H9 (cell line): ENCODE measurements at regions not wholly inside any gene's neighbourhood (a gene's known extent, or its start where the extent isn't known, plus 50 kb on each side); places are given as distances from the start of the nearest gene placed in this dataset.

Experiments used
- DNase-seq: peaks from one replicate; pipeline ENCODE4 v3.0.0-alpha.2; 2017
- H2AFZ ChIP-seq: one replicate; pipeline ENCODE4 v1.6.1; 2013; ENCODE audit warnings: mild to moderate bottlenecking, low read length, control low read depth, moderate library complexity
- H2AK5ac ChIP-seq: 2 replicates; pipeline ENCODE4 v1.6.1; 2013; ENCODE audit warnings: low read length, control low read depth, mixed read lengths; ENCODE audit not compliant: insufficient read length
- H2BK120ac ChIP-seq: one replicate; pipeline ENCODE4 v1.6.1; 2013; ENCODE audit warnings: low read depth, mild to moderate bottlenecking, low read length, control low read depth, inconsistent platforms; ENCODE audit not compliant: poor library complexity, severe bottlenecking
- H2BK12ac ChIP-seq: 2 replicates; pipeline ENCODE4 v1.6.1; 2013; ENCODE audit warnings: low read length, control low read depth, mixed read lengths, low read depth; ENCODE audit not compliant: insufficient read length
- H2BK15ac ChIP-seq: 2 replicates; pipeline ENCODE4 v1.6.1; 2013; ENCODE audit warnings: low read depth, low read length, control low read depth
- H2BK20ac ChIP-seq: one replicate; pipeline ENCODE4 v1.6.1; 2013; ENCODE audit warnings: low read depth, mild to moderate bottlenecking, low read length, control low read depth, inconsistent platforms; ENCODE audit not compliant: poor library complexity, severe bottlenecking
- H2BK5ac ChIP-seq: 2 replicates; pipeline ENCODE4 v1.6.1; 2013; ENCODE audit warnings: low read length, control low read depth, mixed read lengths; ENCODE audit not compliant: insufficient read length
- H3K14ac ChIP-seq: 2 replicates; pipeline ENCODE4 v1.6.1; 2013; ENCODE audit warnings: low read length, control low read depth; ENCODE audit not compliant: insufficient read depth
- H3K18ac ChIP-seq: 2 replicates; pipeline ENCODE4 v1.6.1; 2013; ENCODE audit warnings: low read depth, mild to moderate bottlenecking, mixed read lengths, low read length, control low read depth; ENCODE audit not compliant: insufficient read length
- H3K23ac ChIP-seq: 2 replicates; pipeline ENCODE4 v1.6.1; 2013; ENCODE audit warnings: low read length, control low read depth, mixed read lengths, low read depth; ENCODE audit not compliant: insufficient read length
- H3K23me2 ChIP-seq: 2 replicates; pipeline ENCODE4 v1.6.1; 2013; ENCODE audit warnings: low read depth, mild to moderate bottlenecking, mixed read lengths, low read length, control low read depth; ENCODE audit not compliant: insufficient read length, poor library complexity, severe bottlenecking
- H3K27ac ChIP-seq: 2 replicates; pipeline ENCODE4 v1.5.1; 2013; ENCODE audit warnings: low read length, control low read depth, mixed read lengths, low read depth; ENCODE audit not compliant: insufficient read length
- H3K27me3 ChIP-seq: 2 replicates; pipeline ENCODE4 v1.6.1; 2013; ENCODE audit warnings: low read length, control low read depth, inconsistent platforms; ENCODE audit not compliant: insufficient read depth
- H3K4ac ChIP-seq: 2 replicates; pipeline ENCODE4 v1.6.1; 2013; ENCODE audit warnings: low read depth, mild to moderate bottlenecking, control low read depth, inconsistent platforms, low read length, moderate library complexity
- H3K4me1 ChIP-seq: 2 replicates; pipeline ENCODE4 v1.6.1; 2013; ENCODE audit warnings: low read length, control low read depth, inconsistent platforms; ENCODE audit not compliant: insufficient read depth
- H3K4me2 ChIP-seq: 2 replicates; pipeline ENCODE4 v1.6.1; 2013; ENCODE audit warnings: low read length, control low read depth, mixed read lengths; ENCODE audit not compliant: insufficient read length, insufficient read depth
- H3K56ac ChIP-seq: 2 replicates; pipeline ENCODE4 v1.6.1; 2013; ENCODE audit warnings: low read depth, mild to moderate bottlenecking, mixed read lengths, low read length, control low read depth; ENCODE audit not compliant: insufficient read length
- H3K79me1 ChIP-seq: 2 replicates; pipeline ENCODE4 v1.6.1; 2013; ENCODE audit warnings: low read depth, mild to moderate bottlenecking, moderate library complexity, low read length, control low read depth, inconsistent platforms; ENCODE audit not compliant: insufficient read depth, poor library complexity, severe bottlenecking
- H3K79me2 ChIP-seq: 2 replicates; pipeline ENCODE4 v1.6.1; 2013; ENCODE audit warnings: low read length, control low read depth, inconsistent platforms; ENCODE audit not compliant: insufficient read depth
- H3K9ac ChIP-seq: 2 replicates; pipeline ENCODE4 v1.6.1; 2013; ENCODE audit warnings: low read length, control low read depth, mixed read lengths; ENCODE audit not compliant: insufficient read length; ENCODE audit errors: extremely low read depth
- H3K9me3 ChIP-seq: one replicate; pipeline ENCODE4 v1.6.1; 2013; ENCODE audit warnings: low read depth, low read length, inconsistent platforms; ENCODE audit not compliant: control insufficient read depth
- H3T11ph ChIP-seq: one replicate; pipeline ENCODE4 v1.6.1; 2013; ENCODE audit warnings: mild to moderate bottlenecking, low read length, control low read depth, inconsistent platforms
- H4K20me1 ChIP-seq: one replicate; pipeline ENCODE4 v1.6.1; 2013; ENCODE audit not compliant: control insufficient read depth, insufficient read length, insufficient read depth
- H4K5ac ChIP-seq: 2 replicates; pipeline ENCODE4 v1.6.1; 2013; ENCODE audit warnings: low read depth, mild to moderate bottlenecking, mixed read lengths, low read length, control low read depth; ENCODE audit not compliant: insufficient read length
- H4K8ac ChIP-seq: replicated peaks from 2 replicates; pipeline ENCODE4 v1.6.1; 2013; ENCODE audit warnings: low read length, control low read depth, mixed read lengths, low read depth; ENCODE audit not compliant: insufficient read length
- H4K91ac ChIP-seq: 2 replicates; pipeline ENCODE4 v1.6.1; 2013; ENCODE audit warnings: low read depth, mild to moderate bottlenecking, moderate library complexity, mixed read lengths, low read length, control low read depth; ENCODE audit not compliant: insufficient read length
- H3K27ac Mint-ChIP-seq, 3 experiments: 2 replicates in 2 of 3; 3 replicates in 1 of 3; pipeline ENCODE4 v1.8.0; 2020 to 2021; ENCODE audit warnings: mixed read lengths in 3 of 3, mild to moderate bottlenecking in 1 of 3, moderate library complexity in 1 of 3
- H3K27me3 Mint-ChIP-seq: 2 replicates; pipeline ENCODE4 v1.8.0; 2021; ENCODE audit warnings: low read depth, mild to moderate bottlenecking, moderate library complexity, mixed read lengths
- H3K36me3 Mint-ChIP-seq, 3 experiments: 2 replicates in 2 of 3; 3 replicates in 1 of 3; pipeline ENCODE4 v1.8.0; 2020 to 2021; ENCODE audit warnings: low read depth in 3 of 3, mixed read lengths in 3 of 3; ENCODE audit not compliant: insufficient read depth in 1 of 3
- H3K4me1 Mint-ChIP-seq, 2 experiments: 2 replicates each; pipeline ENCODE4 v1.8.0; 2020; ENCODE audit warnings: mixed read lengths in 2 of 2
- H3K4me3 Mint-ChIP-seq, 2 experiments: 2 replicates in 1 of 2; 3 replicates in 1 of 2; pipeline ENCODE4 v1.8.0; 2020 to 2021; ENCODE audit warnings: mild to moderate bottlenecking in 2 of 2, mixed read lengths in 2 of 2, moderate library complexity in 1 of 2
- H3K9me3 Mint-ChIP-seq, 2 experiments: 2 replicates in 1 of 2; 3 replicates in 1 of 2; pipeline ENCODE4 v1.8.0; 2020; ENCODE audit warnings: mild to moderate bottlenecking in 2 of 2, mixed read lengths in 2 of 2, moderate library complexity in 1 of 2
- WGBS: extraction: QIAGEN DNeasy Blood & Tissue Kit; methylation state at CpG from one replicate; pipeline ENCODE4 v1.1.7; 2013; ENCODE audit warnings: missing lambda C conversion rate, low lambda C conversion rate, mixed read lengths; ENCODE audit not compliant: insufficient read length; ENCODE audit errors: extremely low coverage; 5-methylcytosine and 5-hydroxymethylcytosine counted together
- TF ChIP-seq, protein P1 (sequence below): fragments of 200-600 bp; sonication (generic); conservative IDR thresholded peaks from 3 replicates; pipeline ENCODE4 v1.8.0; 2021; ENCODE audit warnings: antibody characterized with exemption, mild to moderate bottlenecking

DNA sequence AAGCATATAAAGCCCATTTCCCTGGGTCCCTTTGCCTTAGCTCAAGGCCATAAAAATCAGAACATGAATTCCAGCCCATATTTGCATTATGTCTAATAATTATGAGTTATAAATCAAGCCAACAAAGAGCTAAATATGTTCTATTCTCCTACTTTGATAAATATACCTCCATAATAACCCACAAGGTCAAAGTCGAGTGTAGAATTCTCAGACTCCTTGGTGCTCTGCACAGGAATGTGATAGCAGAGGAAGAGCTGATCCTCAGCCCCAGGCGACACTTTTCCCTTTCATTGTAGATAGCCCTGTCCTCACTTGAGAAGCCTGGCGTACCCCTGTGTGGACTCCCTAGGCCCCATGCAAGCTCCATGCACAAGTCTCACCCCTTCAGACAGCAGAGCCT, 85.6 kb downstream of the CASP3 start:
- no peak overlapping the region for H2BK15ac ChIP-seq
- H3K27me3 ChIP-seq, result no peaks in the 10 kb centered on the region
- no peak overlapping the region for H3K27ac Mint-ChIP-seq
- no peaks in the 10 kb centered on the region for H3K23me2 ChIP-seq
- no peak overlapping the region for H4K8ac ChIP-seq
- no peak overlapping the region for H3K4ac ChIP-seq
- H3K27me3 Mint-ChIP-seq, result no peaks in the 10 kb centered on the region
- peaks cover 0 to 8% (median 4%) of the 10 kb centered on the region in 3 experiments; a peak in 5 of 7 replicates for H3K36me3 Mint-ChIP-seq
- WGBS, result no CpG with 5 or more reads among the region's 3 CpGs
- H2BK12ac ChIP-seq, result no peak overlapping the region
- no peak overlapping the region for H4K5ac ChIP-seq
- H3K27ac ChIP-seq, result no peak overlapping the region
- no peak overlapping the region for H3K9ac ChIP-seq
- H3K4me3 Mint-ChIP-seq, result no peak overlapping the region
- H3K79me1 ChIP-seq, result no peaks in the 10 kb centered on the region
- no peak overlapping the region for H3T11ph ChIP-seq
- H3K18ac ChIP-seq, result no peak overlapping the region
- peaks cover 6 to 14% of the 10 kb centered on the region in 2 experiments for H3K9me3 Mint-ChIP-seq
- H3K79me2 ChIP-seq, result no peaks in the 10 kb centered on the region
- H2AK5ac ChIP-seq, result no peak overlapping the region
- no peak overlapping the region for H2BK20ac ChIP-seq
- no peak overlapping the region for H2BK5ac ChIP-seq
- DNase-seq, result no peak
- no peak overlapping the region for H4K91ac ChIP-seq
- no peak overlapping the region; the same call in 1 of the 2 replicates for H3K14ac ChIP-seq
- peaks cover 0 to 2% of the 10 kb centered on the region in 2 experiments; a peak in 2 of 4 replicates for H3K4me1 Mint-ChIP-seq
- no peaks in the 10 kb centered on the region for H4K20me1 ChIP-seq
- TF ChIP-seq, protein P1, sequence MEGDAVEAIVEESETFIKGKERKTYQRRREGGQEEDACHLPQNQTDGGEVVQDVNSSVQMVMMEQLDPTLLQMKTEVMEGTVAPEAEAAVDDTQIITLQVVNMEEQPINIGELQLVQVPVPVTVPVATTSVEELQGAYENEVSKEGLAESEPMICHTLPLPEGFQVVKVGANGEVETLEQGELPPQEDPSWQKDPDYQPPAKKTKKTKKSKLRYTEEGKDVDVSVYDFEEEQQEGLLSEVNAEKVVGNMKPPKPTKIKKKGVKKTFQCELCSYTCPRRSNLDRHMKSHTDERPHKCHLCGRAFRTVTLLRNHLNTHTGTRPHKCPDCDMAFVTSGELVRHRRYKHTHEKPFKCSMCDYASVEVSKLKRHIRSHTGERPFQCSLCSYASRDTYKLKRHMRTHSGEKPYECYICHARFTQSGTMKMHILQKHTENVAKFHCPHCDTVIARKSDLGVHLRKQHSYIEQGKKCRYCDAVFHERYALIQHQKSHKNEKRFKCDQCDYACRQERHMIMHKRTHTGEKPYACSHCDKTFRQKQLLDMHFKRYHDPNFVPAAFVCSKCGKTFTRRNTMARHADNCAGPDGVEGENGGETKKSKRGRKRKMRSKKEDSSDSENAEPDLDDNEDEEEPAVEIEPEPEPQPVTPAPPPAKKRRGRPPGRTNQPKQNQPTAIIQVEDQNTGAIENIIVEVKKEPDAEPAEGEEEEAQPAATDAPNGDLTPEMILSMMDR, result no peak
- no peak overlapping the region for H2AFZ ChIP-seq
- no peak overlapping the region for H3K4me2 ChIP-seq
- no peaks in the 10 kb centered on the region for H3K9me3 ChIP-seq
- H3K56ac ChIP-seq, result no peak overlapping the region
- no peak overlapping the region for H3K23ac ChIP-seq
- no peaks in the 10 kb centered on the region for H3K4me1 ChIP-seq
- H2BK120ac ChIP-seq, result no peak overlapping the region
